BJ (cell line): ENCODE measurements at regions not wholly inside any gene's neighbourhood (a gene's known extent, or its start where the extent isn't known, plus 50 kb on each side); places are given as distances from the start of the nearest gene placed in this dataset.

Source experiments
- CTCF ChIA-PET: fragments of 350-600 bp; formaldehyde crosslinking; extraction: SDS; loops from one replicate; lab custom pipeline; 2021; ENCODE audit warnings: antibody characterized with exemption, inconsistent platforms; lab: Yijun Ruan, JAX
- POLR2A ChIA-PET: fragments of 300-600 bp; sonication (Branson Sonifier 250); formaldehyde crosslinking; extraction: SDS; loops from one replicate; lab custom pipeline; 2021; ENCODE audit warnings: antibody characterized with exemption; lab: Charles Lee
- DNase-seq: peaks from one replicate; pipeline ENCODE4 v3.0.0-alpha.2; 2011; ENCODE audit warnings: low read depth
- H3K27me3 ChIP-seq: 2 replicates; pipeline ENCODE4 v1.6.0; 2011; ENCODE audit warnings: low read length; ENCODE audit not compliant: control insufficient read depth, insufficient read depth
- H3K36me3 ChIP-seq: 2 replicates; pipeline ENCODE4 v1.5.1; 2011; ENCODE audit warnings: low read length; ENCODE audit not compliant: control insufficient read depth, insufficient read depth
- H3K4me3 ChIP-seq: 2 replicates; pipeline ENCODE4 v1.5.1; 2011; ENCODE audit warnings: low read depth, mild to moderate bottlenecking, control low read depth, low read length
- CTCF ChIP-seq: IDR thresholded peaks from 2 replicates; pipeline ENCODE4 v1.5.1; 2011; ENCODE audit warnings: low read depth, mild to moderate bottlenecking, control low read depth, inconsistent platforms, low read length, moderate library complexity; ENCODE audit not compliant: insufficient read depth

GRCh38 chr2:78423631-78424030 lies 601.9 kb upstream of the REG3G start:
- Histone ChIP-seq H3K36me3 (no peaks in the 10 kb centered on the region), H3K4me3 (no peak overlapping the region), H3K27me3 (no peaks in the 10 kb centered on the region)
- ChIA-PET POLR2A (no interaction called here), CTCF (no interaction called here)
- DNase-seq = no peak
- TF ChIP-seq CTCF = no peak

GRCh38 chr2:78427170-78427569 lies 598.3 kb upstream of the REG3G start:
- ChIA-PET CTCF (no interaction called here), POLR2A (no interaction called here)
- no peaks in the 10 kb centered on the region for H3K36me3 ChIP-seq
- no peaks in the 10 kb centered on the region for H3K27me3 ChIP-seq
- TF ChIP-seq CTCF = no peak
- no peak overlapping the region for H3K4me3 ChIP-seq
- DNase-seq = no peak

- Histone ChIP-seq H3K4me3 (no peak overlapping the region), H3K36me3 (no peaks in the 10 kb centered on the region), H3K27me3 (no peaks in the 10 kb centered on the region)
- ChIA-PET POLR2A (no interaction called here), CTCF (no interaction called here)
- no peak for TF ChIP-seq CTCF
- DNase-seq = no peak
Observed at GRCh38 chr2:78431241-78431640, 594.3 kb upstream of the REG3G start.

- ChIA-PET CTCF (no interaction called here), POLR2A (no interaction called here)
- Histone ChIP-seq H3K36me3 (no peaks in the 10 kb centered on the region), H3K4me3 (no peak overlapping the region), H3K27me3 (no peaks in the 10 kb centered on the region)
- DNase-seq = no peak
- no peak for TF ChIP-seq CTCF
Observed at GRCh38 chr2:78439122-78439521, 586.4 kb upstream of the REG3G start.

GRCh38 chr2:78455586-78455985 lies 569.9 kb upstream of the REG3G start:
- no peak for DNase-seq
- POLR2A ChIA-PET = no interaction called here
- Histone ChIP-seq H3K36me3 (no peaks in the 10 kb centered on the region), H3K4me3 (no peak overlapping the region), H3K27me3 (no peaks in the 10 kb centered on the region)
- TF ChIP-seq CTCF = no peak
- CTCF ChIA-PET = no interaction called here
